ENCODE measurements at regions not wholly inside any gene's neighbourhood (a gene's known extent, or its start where the extent isn't known, plus 50 kb on each side); places are given as distances from the start of the nearest gene placed in this dataset.

GRCh38 chr18:64399566-64399965 lies 250.7 kb upstream of the LINC00305 start:
- Histone ChIP-seq H3K27ac (no peak overlapping the region), H3K27me3 (no peaks in the 10 kb centered on the region), H3K4me3 (no peak overlapping the region), H3K9me3 (no peaks in the 10 kb centered on the region), H3K36me3 (no peaks in the 10 kb centered on the region), H3K4me1 (no peaks in the 10 kb centered on the region)
- TF ChIP-seq POLR2A (IDR thresholded peaks at IDR 0.05): no peak
- no peak for TF ChIP-seq CTCF (IDR thresholded peaks at IDR 0.05)
- DNase-seq: no peak

DNA sequence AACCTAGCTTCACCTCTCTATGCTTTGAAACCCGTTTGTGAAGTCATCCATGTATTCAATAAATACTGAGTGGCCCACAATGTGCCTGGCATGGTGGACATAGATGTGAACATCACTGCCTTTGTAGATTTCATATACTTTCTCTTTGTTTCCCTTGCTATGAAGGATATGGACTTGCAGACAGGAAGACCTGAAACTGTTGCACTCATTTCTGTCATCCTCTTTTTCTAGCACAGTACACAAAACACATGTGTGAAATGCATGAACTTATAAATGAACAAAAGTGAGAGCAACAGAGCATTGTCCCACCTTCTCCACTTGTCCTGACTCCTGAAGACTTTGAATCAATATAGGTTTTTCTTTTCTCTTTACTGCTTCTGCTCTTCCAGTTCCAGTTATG lies 249.4 kb upstream of the LINC00305 start:
- H3K4me3 ChIP-seq: no peak overlapping the region
- H3K27me3 ChIP-seq: no peaks in the 10 kb centered on the region
- no peaks in the 10 kb centered on the region for H3K36me3 ChIP-seq
- no peaks in the 10 kb centered on the region for H3K4me1 ChIP-seq
- TF ChIP-seq POLR2A (IDR thresholded peaks at IDR 0.05) (no peak), CTCF (IDR thresholded peaks at IDR 0.05) (no peak)
- H3K27ac ChIP-seq: no peak overlapping the region
- no peaks in the 10 kb centered on the region for H3K9me3 ChIP-seq
- no peak for DNase-seq

DNA sequence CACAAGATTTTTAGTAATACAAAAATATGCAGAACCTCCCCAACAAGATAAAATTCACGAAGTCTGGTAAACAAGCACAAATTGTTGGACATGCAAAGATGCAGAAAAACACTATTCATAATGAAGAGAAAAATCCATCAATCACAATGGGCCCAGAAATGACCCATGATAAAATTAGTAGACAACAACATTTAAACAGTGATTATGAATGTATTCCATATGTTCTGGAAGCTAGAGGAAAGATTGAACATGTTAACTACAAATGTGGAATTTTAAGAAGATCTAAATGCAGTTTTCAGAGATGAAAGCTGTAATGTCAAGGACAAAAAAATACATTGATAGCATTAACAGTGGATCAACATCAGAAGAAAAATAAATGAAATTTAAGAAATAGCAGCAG lies 243.3 kb upstream of the LINC00305 start:
- no peak for DNase-seq
- no peak overlapping the region for H3K4me3 ChIP-seq
- no peaks in the 10 kb centered on the region for H3K27me3 ChIP-seq
- H3K4me1 ChIP-seq: no peaks in the 10 kb centered on the region
- H3K27ac ChIP-seq: no peak overlapping the region
- H3K36me3 ChIP-seq: no peaks in the 10 kb centered on the region
- H3K9me3 ChIP-seq: no peaks in the 10 kb centered on the region
- TF ChIP-seq CTCF (IDR thresholded peaks at IDR 0.05) (no peak), POLR2A (IDR thresholded peaks at IDR 0.05) (no peak)

DNA sequence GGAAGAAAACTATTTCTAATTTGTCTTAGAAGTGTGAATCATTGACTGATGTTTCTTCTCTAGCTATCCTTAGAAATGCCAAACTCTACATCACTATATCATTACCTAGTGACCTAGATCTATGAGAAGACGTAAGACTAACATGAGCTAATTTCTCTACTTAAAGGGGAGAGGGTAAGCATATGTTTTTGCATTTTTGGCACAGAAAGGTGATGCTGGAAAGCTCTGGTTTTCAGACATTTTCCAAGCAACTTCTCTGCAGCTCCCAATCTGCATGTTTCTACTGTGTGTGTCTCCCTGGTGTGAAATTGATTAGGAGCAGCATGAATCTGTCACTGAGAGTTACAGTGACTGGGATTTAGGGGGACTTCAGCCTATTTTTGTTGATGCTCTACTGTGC lies 235.2 kb upstream of the LINC00305 start:
- TF ChIP-seq POLR2A (IDR thresholded peaks at IDR 0.05) (no peak), CTCF (IDR thresholded peaks at IDR 0.05) (no peak)
- Histone ChIP-seq H3K27me3 (no peaks in the 10 kb centered on the region), H3K4me1 (no peaks in the 10 kb centered on the region), H3K4me3 (no peak overlapping the region), H3K27ac (no peak overlapping the region), H3K36me3 (no peaks in the 10 kb centered on the region), H3K9me3 (no peaks in the 10 kb centered on the region)
- DNase-seq: no peak

DNA sequence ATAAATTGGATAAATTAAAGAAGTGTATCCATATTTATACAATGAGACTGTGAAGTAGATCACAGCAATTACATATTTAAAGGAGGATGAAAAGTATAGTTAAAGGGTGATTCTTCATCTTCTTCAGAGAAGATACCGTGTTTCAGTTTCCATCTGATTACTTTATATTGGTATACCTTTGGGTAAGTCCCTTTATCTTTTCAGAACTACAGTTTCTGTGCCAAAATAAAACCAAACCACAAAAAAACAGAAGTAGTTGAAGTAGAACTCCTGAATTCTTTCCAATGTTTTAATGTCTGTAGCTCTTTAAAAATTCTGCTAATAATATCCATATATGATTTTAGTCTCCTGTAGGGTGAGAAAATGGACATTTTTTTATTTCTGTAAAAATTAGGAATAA lies 231.2 kb upstream of the LINC00305 start:
- no peaks in the 10 kb centered on the region for H3K36me3 ChIP-seq
- no peak for DNase-seq
- H3K27me3 ChIP-seq: no peaks in the 10 kb centered on the region
- no peaks in the 10 kb centered on the region for H3K9me3 ChIP-seq
- TF ChIP-seq CTCF (IDR thresholded peaks at IDR 0.05) (no peak), POLR2A (IDR thresholded peaks at IDR 0.05) (no peak)
- no peaks in the 10 kb centered on the region for H3K4me1 ChIP-seq
- no peak overlapping the region for H3K27ac ChIP-seq
- H3K4me3 ChIP-seq: no peak overlapping the region

DNA sequence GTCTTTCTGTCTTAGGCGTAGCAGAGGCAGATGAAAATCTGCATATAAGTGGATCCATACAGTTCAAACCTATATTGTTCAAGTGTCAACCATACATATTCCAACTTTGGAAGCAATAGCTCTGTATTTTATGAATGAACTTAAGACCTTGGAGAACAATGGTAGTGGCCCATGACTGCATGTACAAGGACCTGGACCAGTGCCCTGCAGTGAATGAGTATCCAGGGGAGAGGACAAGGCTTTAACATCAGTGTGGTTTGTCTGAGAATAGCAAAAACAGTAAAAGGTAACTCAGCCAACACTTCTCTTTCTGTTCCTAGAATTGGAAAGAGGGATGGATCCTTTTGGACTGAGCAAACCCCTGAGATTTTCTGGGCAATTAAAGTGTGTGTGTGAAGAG lies 230.8 kb upstream of the LINC00305 start:
- TF ChIP-seq CTCF (IDR thresholded peaks at IDR 0.05) (no peak), POLR2A (IDR thresholded peaks at IDR 0.05) (no peak)
- Histone ChIP-seq H3K4me3 (no peak overlapping the region), H3K9me3 (no peaks in the 10 kb centered on the region), H3K27me3 (no peaks in the 10 kb centered on the region), H3K4me1 (no peaks in the 10 kb centered on the region), H3K27ac (no peak overlapping the region), H3K36me3 (no peaks in the 10 kb centered on the region)
- no peak for DNase-seq

Measured in Peyer's patch (tissue), 4 donors.